ENCODE measurements at regions not wholly inside any gene's neighbourhood (a gene's known extent, or its start where the extent isn't known, plus 50 kb on each side); places are given as distances from the start of the nearest gene placed in this dataset.
"Not testable (repeated sequence)": the region's sequence is repeated elsewhere in the genome, so short reads cannot be mapped to it uniquely, and the experiment has no call there.

DNA sequence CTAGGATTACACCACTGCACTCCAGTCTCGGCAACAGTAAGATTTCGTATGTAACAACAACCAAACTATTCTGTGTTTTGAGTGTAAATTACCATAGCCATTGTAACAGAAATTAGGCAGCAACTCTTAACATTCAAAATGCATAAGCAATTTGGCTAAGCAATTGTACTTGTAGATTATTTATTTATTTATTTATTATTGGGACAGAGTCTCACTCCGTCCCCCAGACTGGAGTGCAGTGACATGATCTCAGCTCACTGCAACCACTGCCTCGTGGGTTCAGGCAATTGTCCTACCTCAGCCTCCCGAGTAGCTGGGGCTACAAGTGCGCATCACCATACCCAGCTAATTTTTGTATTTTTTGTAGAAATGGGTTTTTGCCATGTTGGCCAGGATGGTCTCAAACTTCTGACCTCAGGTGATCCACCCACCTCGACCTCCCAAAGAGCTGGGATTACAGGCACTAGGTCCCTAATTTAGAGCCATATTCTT is 1507.1 kb upstream of the TPTE start:
- TF ChIP-seq, protein P1, sequence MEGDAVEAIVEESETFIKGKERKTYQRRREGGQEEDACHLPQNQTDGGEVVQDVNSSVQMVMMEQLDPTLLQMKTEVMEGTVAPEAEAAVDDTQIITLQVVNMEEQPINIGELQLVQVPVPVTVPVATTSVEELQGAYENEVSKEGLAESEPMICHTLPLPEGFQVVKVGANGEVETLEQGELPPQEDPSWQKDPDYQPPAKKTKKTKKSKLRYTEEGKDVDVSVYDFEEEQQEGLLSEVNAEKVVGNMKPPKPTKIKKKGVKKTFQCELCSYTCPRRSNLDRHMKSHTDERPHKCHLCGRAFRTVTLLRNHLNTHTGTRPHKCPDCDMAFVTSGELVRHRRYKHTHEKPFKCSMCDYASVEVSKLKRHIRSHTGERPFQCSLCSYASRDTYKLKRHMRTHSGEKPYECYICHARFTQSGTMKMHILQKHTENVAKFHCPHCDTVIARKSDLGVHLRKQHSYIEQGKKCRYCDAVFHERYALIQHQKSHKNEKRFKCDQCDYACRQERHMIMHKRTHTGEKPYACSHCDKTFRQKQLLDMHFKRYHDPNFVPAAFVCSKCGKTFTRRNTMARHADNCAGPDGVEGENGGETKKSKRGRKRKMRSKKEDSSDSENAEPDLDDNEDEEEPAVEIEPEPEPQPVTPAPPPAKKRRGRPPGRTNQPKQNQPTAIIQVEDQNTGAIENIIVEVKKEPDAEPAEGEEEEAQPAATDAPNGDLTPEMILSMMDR (IDR thresholded peaks at IDR 0.05), result not testable (repeated sequence)
- TF ChIP-seq POLR2A (IDR thresholded peaks at IDR 0.05; ENCODE audit: low read length); MAFK (IDR thresholded peaks at IDR 0.05; ENCODE audit: partially characterized antibody): not testable (repeated sequence)

Data from A549 (cell line).